ENCODE measurements at regions not wholly inside any gene's neighbourhood (a gene's known extent, or its start where the extent isn't known, plus 50 kb on each side); places are given as distances from the start of the nearest gene placed in this dataset.

DNA sequence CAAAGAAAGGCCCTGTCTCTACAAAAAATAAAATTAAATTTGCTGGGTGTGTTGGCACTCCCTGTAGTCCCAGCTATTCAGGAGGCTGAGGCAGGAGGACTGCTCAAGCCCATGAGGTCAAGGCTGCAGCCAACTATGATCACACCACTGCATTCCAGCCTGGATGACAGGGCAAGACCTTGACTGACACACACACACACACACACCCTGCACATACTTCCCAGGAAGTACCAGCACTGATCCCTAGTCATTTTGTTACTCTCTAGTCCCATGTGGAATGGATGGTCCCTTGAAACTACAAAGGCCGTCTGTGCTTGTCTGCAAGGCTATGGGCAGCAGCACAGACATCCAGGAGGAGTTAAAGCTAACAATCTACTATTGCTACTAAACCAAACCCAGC is 59.7 kb upstream of the CYP2D6 start:
- DNase-seq (ENCODE audit: low spot score), result no peak
- WGBS (ENCODE audit: low lambda C conversion rate, missing lambda C conversion rate), result 91% methylated on average over 1 of the region's 1 CpG
- Histone ChIP-seq H4K20me1 (ENCODE audit: insufficient read depth, poor library complexity, severe bottlenecking) (peaks cover 58% of the 10 kb centered on the region), H3K9me3 (ENCODE audit: low read depth) (no peaks in the 10 kb centered on the region), H3K4me1 (ENCODE audit: insufficient read depth) (no peaks in the 10 kb centered on the region), H3K9me2 (replicated peaks; ENCODE audit: insufficient read depth) (no peaks in the 10 kb centered on the region), H3K4me2 (no peak overlapping the region), H3K27me3 (no peaks in the 10 kb centered on the region), H3K4me3 (no peak overlapping the region), H3K36me3 (replicated peaks; ENCODE audit: insufficient read depth, low read depth) (no peaks in the 10 kb centered on the region), H3K27ac (no peak overlapping the region), H2AFZ (no peak overlapping the region), H3K79me2 (peaks cover 93% of the 10 kb centered on the region)
- TF ChIP-seq CTCF (IDR thresholded peaks at IDR 0.05; ENCODE audit: poor library complexity), result no peak
- no peak for TF ChIP-seq EZH2phosphoT487 (IDR thresholded peaks at IDR 0.05; ENCODE audit: low read depth, severe bottlenecking, unreplicated experiment)
- TF ChIP-seq EZH2 (IDR thresholded peaks at IDR 0.05; ENCODE audit: borderline replicate concordance), result no peak

DNA sequence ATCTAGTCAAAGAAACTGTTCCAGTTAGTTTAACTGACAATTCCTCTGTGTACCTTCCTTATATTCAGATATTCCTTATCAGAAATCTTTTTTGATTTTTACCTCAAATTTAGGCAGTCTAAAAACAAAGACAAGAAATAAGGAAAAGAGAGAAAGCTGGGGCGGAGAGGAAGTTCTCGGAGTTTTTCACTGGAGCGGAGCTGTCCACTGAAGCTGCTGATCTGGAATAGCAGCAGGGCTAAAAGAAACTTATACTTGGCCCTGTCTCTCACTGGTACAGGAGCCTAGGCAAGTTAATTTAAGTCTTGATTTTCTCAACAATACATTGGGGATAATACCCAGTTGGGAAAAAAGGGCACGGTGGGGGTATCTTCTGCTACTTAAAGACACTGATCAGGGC is 59.2 kb upstream of the CYP2D6 start:
- H3K79me2 ChIP-seq, result peaks cover 92% of the 10 kb centered on the region
- H3K4me1 ChIP-seq (ENCODE audit: insufficient read depth), result no peaks in the 10 kb centered on the region
- no peak overlapping the region for H3K4me2 ChIP-seq
- H3K4me3 ChIP-seq, result no peak overlapping the region
- H4K20me1 ChIP-seq (ENCODE audit: insufficient read depth, poor library complexity, severe bottlenecking), result peaks cover 60% of the 10 kb centered on the region
- H3K9me3 ChIP-seq (ENCODE audit: low read depth), result no peaks in the 10 kb centered on the region
- no peak overlapping the region for H2AFZ ChIP-seq
- no peak for DNase-seq (ENCODE audit: low spot score)
- H3K27ac ChIP-seq, result no peak overlapping the region
- H3K36me3 ChIP-seq (replicated peaks; ENCODE audit: insufficient read depth, low read depth), result no peaks in the 10 kb centered on the region
- 93% methylated on average over 4 of the region's 4 CpGs for WGBS (ENCODE audit: low lambda C conversion rate, missing lambda C conversion rate)
- no peak for TF ChIP-seq EZH2 (IDR thresholded peaks at IDR 0.05; ENCODE audit: borderline replicate concordance)
- no peak for TF ChIP-seq CTCF (IDR thresholded peaks at IDR 0.05; ENCODE audit: poor library complexity)
- no peak for TF ChIP-seq EZH2phosphoT487 (IDR thresholded peaks at IDR 0.05; ENCODE audit: low read depth, severe bottlenecking, unreplicated experiment)
- no peaks in the 10 kb centered on the region for H3K27me3 ChIP-seq
- no peaks in the 10 kb centered on the region for H3K9me2 ChIP-seq (replicated peaks; ENCODE audit: insufficient read depth)

DNA sequence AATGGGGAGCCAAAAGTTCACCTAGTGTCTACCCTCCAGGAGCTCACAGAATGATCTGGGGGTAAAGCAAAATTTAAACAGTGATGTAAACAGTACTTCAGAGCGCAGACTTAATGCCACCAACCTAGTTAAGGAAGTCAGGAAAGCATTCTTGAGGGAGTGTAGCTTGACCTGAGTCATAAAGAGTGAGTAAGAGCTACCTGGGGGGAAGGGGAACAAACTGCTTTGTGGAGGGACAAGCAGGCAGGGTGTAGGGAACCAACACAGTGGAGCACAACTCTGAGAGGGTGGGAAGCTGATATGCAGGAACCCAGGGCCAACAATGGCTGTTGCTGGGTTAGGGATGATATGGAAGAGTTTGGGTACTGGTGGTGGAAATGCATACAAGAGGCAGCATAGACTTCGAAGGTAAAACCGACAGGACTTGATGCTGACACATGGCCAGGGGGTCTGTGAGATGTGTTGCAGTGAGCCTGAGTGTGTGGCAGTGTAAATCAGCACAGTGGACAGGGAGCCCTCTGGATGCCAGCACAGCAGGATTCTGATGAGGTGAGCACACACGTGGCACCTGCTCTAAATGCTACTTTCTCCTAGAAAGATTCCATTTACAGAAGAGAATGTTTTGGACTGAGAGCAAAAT is 58.3 kb upstream of the CYP2D6 start:
- TF ChIP-seq EZH2phosphoT487 (IDR thresholded peaks at IDR 0.05; ENCODE audit: low read depth, severe bottlenecking, unreplicated experiment) (no peak), CTCF (IDR thresholded peaks at IDR 0.05; ENCODE audit: poor library complexity) (no peak), EZH2 (IDR thresholded peaks at IDR 0.05; ENCODE audit: borderline replicate concordance) (no peak)
- Histone ChIP-seq H3K36me3 (replicated peaks; ENCODE audit: insufficient read depth, low read depth) (no peaks in the 10 kb centered on the region), H3K9me3 (ENCODE audit: low read depth) (no peaks in the 10 kb centered on the region), H3K79me2 (peaks cover 92% of the 10 kb centered on the region), H3K4me3 (no peak overlapping the region), H4K20me1 (ENCODE audit: insufficient read depth, poor library complexity, severe bottlenecking) (peaks cover 63% of the 10 kb centered on the region), H2AFZ (no peak overlapping the region), H3K27me3 (no peaks in the 10 kb centered on the region), H3K9me2 (replicated peaks; ENCODE audit: insufficient read depth) (no peaks in the 10 kb centered on the region), H3K4me2 (no peak overlapping the region), H3K27ac (peak overlapping the region; percentile 23), H3K4me1 (ENCODE audit: insufficient read depth) (peaks cover 6% of the 10 kb centered on the region)
- 57% methylated on average over 4 of the region's 4 CpGs for WGBS (ENCODE audit: low lambda C conversion rate, missing lambda C conversion rate)
- peak; percentile 34 for DNase-seq (ENCODE audit: low spot score)
